ENCODE measurements at regions not wholly inside any gene's neighbourhood (a gene's known extent, or its start where the extent isn't known, plus 50 kb on each side); places are given as distances from the start of the nearest gene placed in this dataset.

GRCh38 chr1:115577513-115577912 is 64.3 kb upstream of the VANGL1 start:
- H3K4me3 ChIP-seq (ENCODE audit: low read depth, low read length): no peak overlapping the region
- DNase-seq (ENCODE audit: low read depth): no peak
- TF ChIP-seq, protein P1, sequence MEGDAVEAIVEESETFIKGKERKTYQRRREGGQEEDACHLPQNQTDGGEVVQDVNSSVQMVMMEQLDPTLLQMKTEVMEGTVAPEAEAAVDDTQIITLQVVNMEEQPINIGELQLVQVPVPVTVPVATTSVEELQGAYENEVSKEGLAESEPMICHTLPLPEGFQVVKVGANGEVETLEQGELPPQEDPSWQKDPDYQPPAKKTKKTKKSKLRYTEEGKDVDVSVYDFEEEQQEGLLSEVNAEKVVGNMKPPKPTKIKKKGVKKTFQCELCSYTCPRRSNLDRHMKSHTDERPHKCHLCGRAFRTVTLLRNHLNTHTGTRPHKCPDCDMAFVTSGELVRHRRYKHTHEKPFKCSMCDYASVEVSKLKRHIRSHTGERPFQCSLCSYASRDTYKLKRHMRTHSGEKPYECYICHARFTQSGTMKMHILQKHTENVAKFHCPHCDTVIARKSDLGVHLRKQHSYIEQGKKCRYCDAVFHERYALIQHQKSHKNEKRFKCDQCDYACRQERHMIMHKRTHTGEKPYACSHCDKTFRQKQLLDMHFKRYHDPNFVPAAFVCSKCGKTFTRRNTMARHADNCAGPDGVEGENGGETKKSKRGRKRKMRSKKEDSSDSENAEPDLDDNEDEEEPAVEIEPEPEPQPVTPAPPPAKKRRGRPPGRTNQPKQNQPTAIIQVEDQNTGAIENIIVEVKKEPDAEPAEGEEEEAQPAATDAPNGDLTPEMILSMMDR (IDR thresholded peaks at IDR 0.05; ENCODE audit: control insufficient read depth, extremely low read depth, insufficient read depth): no peak

DNA sequence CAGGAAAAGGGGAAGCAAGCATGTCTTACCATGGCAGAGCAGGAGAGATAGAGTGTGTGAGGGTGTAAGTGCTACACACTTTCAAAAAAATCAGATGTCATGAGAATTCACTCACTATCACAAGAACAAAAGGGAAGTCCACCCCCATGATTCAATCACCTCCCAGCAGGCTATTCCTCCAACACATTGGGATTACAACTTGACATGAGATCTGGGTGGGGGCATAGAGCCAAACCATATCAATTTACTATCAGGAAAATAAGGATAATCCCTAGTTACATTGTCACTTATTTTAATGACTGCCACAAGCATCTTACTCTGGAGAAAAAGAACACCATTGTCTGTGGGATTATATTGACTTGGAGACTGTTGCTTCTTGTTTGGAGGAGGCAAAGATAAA is 66.1 kb upstream of the VANGL1 start:
- DNase-seq (ENCODE audit: low read depth): no peak
- TF ChIP-seq, protein P1 (IDR thresholded peaks at IDR 0.05; ENCODE audit: control insufficient read depth, extremely low read depth, insufficient read depth): no peak
- H3K4me3 ChIP-seq (ENCODE audit: low read depth, low read length): no peak overlapping the region

DNA sequence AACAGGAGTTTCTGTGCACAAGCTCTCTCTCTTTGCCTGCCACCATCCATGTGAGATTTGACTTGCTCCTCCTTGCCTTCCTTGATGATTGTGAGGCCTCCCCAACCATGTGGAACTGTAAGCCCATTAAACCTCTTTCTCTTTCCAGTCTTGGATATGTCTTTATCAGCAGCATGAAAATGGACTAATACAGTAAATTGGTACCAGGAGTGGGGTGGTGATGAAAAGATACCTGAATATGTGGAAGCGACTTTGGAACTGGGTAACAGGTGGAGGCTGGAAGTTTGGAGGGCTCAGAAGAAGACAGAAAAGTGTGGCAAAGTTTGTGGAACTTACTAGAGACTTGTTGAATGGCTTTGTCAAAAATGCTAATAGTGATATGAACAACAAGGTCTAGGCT is 69.1 kb upstream of the VANGL1 start:
- TF ChIP-seq, protein P1 (IDR thresholded peaks at IDR 0.05; ENCODE audit: control insufficient read depth, extremely low read depth, insufficient read depth): no peak
- no peak overlapping the region for H3K4me3 ChIP-seq (ENCODE audit: low read depth, low read length)
- DNase-seq (ENCODE audit: low read depth): no peak

- TF ChIP-seq, protein P1 (IDR thresholded peaks at IDR 0.05; ENCODE audit: control insufficient read depth, extremely low read depth, insufficient read depth): no peak
- DNase-seq (ENCODE audit: low read depth): no peak
Observed at GRCh38 chr1:115567431-115567830, 74.3 kb upstream of the VANGL1 start.

GRCh38 chr1:115565791-115566190 is 76.0 kb upstream of the VANGL1 start:
- H3K4me3 ChIP-seq (ENCODE audit: low read depth, low read length): no peak overlapping the region
- DNase-seq (ENCODE audit: low read depth): no peak
- TF ChIP-seq, protein P1 (IDR thresholded peaks at IDR 0.05; ENCODE audit: control insufficient read depth, extremely low read depth, insufficient read depth): no peak

More at GRCh38 chr1:115567431-115567830, 74.3 kb upstream of the VANGL1 start:
- no peak overlapping the region for H3K4me3 ChIP-seq (ENCODE audit: low read depth, low read length)

GRCh38 chr1:115565353-115565752 is 76.4 kb upstream of the VANGL1 start:
- no peak overlapping the region for H3K4me3 ChIP-seq (ENCODE audit: low read depth, low read length)
- DNase-seq (ENCODE audit: low read depth): no peak
- TF ChIP-seq, protein P1 (IDR thresholded peaks at IDR 0.05; ENCODE audit: control insufficient read depth, extremely low read depth, insufficient read depth): no peak

DNA sequence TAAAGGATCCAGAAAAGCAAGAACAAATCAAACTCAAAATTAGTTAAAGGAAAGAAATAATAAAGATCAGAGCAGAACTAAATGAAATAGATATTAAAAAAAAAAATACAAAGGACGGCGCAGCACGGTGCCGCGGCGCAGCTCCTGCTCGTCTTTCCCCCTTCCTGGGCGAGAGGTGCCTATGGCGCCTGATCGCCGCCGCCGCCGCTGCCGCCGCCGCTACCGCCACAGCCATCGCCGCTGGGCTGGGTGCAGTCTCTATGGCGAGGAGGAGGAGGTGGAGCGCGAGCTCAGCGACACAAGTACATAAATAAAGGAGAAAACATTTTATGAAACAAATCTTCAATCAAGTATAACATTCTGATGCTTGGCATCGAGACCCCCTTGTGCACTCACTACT is 77.6 kb upstream of the VANGL1 start:
- H3K4me3 ChIP-seq (ENCODE audit: low read depth, low read length): no peak overlapping the region
- no peak for DNase-seq (ENCODE audit: low read depth)
- TF ChIP-seq, protein P1 (IDR thresholded peaks at IDR 0.05; ENCODE audit: control insufficient read depth, extremely low read depth, insufficient read depth): no peak
